ENCODE measurements at regions not wholly inside any gene's neighbourhood (a gene's known extent, or its start where the extent isn't known, plus 50 kb on each side); places are given as distances from the start of the nearest gene placed in this dataset.
A peak's percentile ranks its signal among the peaks of the same experiment; 100 is the strongest.
"Not testable (repeated sequence)": the region's sequence is repeated elsewhere in the genome, so short reads cannot be mapped to it uniquely, and the experiment has no call there.

DNA sequence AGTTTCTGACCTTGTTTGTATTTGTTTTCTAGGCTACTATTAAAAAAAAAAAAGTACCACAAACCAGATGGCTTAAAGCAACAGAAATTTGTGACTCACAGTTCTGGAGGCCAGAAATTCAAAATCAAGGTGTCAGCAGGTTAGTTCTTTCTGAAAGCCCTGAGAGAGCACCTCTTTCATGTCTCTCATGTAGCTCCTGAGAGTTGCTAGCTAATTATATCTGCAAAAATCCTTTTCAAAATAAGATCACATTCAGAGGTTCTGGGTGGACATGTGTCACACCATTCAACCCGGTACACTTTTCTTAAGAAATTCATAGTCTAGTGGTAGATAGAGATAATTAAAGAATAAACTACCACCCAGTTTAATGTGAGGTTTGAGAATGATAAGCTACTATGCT is 888.6 kb downstream of the GRID1 start:
- no peak overlapping the region for H3K27ac ChIP-seq
- TF ChIP-seq, protein P1, sequence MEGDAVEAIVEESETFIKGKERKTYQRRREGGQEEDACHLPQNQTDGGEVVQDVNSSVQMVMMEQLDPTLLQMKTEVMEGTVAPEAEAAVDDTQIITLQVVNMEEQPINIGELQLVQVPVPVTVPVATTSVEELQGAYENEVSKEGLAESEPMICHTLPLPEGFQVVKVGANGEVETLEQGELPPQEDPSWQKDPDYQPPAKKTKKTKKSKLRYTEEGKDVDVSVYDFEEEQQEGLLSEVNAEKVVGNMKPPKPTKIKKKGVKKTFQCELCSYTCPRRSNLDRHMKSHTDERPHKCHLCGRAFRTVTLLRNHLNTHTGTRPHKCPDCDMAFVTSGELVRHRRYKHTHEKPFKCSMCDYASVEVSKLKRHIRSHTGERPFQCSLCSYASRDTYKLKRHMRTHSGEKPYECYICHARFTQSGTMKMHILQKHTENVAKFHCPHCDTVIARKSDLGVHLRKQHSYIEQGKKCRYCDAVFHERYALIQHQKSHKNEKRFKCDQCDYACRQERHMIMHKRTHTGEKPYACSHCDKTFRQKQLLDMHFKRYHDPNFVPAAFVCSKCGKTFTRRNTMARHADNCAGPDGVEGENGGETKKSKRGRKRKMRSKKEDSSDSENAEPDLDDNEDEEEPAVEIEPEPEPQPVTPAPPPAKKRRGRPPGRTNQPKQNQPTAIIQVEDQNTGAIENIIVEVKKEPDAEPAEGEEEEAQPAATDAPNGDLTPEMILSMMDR (IDR thresholded peaks at IDR 0.05): no peak
- TF ChIP-seq ZFX (IDR thresholded peaks at IDR 0.05; ENCODE audit: borderline replicate concordance): no peak

DNA sequence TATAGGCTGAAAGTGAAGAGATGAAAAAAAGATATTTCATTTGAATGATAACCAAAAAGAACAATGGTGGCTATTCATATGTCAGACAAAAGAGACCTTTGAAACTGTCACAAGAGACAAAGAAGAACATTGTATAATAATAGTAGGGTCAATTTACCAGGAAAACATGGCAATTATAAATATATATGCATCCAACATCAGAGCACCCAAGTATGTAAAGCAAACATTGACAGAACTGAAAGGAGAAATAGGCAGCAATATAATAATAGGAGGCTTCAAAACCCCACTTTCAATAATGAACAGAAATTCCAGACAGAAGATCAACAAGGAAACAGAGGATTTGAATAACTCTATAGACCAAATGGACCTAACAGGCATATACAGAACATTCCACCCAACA is 876.2 kb downstream of the GRID1 start:
- TF ChIP-seq, protein P1 (IDR thresholded peaks at IDR 0.05): no peak
- TF ChIP-seq ZFX (IDR thresholded peaks at IDR 0.05; ENCODE audit: borderline replicate concordance): no peak
- H3K27ac ChIP-seq: no peak overlapping the region

DNA sequence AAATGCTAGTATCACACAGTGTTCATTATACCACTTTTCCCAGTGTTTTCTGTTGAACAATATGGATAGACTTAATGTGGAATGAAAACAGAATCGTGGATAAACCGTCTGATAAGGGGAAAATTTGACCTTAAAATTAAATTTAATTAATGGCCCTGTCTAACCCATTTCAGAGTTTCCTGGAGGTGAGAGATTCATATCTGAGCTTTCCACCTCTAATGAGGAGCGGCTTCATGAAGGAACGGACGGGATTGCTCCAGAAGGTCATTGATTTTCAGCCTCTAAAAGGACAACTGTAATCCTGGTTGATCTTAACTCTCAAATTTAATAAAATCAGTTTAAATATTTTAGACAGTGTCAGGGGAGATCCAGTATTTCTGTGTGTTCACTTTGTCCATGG is 874.9 kb downstream of the GRID1 start:
- no peak for TF ChIP-seq ZFX (IDR thresholded peaks at IDR 0.05; ENCODE audit: borderline replicate concordance)
- TF ChIP-seq, protein P1 (IDR thresholded peaks at IDR 0.05): no peak
- no peak overlapping the region for H3K27ac ChIP-seq

DNA sequence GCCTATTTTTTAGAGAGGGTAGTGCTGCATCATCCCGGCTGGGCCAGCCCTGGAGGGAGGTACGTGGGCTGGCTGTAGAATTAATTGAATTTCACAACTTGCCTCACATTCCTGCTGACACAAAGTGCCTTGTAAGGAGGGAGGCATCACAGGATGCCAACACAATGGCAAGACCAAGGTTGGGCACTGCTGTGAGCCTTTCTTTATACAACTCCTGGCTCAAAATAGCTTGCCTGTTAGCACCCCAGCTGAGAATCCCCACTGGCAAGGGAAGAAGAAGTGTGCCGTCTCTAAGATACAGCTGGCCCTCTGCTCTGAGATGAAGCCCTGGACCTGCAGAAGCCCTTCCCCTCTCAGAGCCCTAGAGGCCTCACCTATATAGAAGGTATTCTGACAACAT is 873.9 kb downstream of the GRID1 start:
- H3K27ac ChIP-seq: no peak overlapping the region
- TF ChIP-seq, protein P1 (IDR thresholded peaks at IDR 0.05): no peak
- TF ChIP-seq ZFX (IDR thresholded peaks at IDR 0.05; ENCODE audit: borderline replicate concordance): no peak

DNA sequence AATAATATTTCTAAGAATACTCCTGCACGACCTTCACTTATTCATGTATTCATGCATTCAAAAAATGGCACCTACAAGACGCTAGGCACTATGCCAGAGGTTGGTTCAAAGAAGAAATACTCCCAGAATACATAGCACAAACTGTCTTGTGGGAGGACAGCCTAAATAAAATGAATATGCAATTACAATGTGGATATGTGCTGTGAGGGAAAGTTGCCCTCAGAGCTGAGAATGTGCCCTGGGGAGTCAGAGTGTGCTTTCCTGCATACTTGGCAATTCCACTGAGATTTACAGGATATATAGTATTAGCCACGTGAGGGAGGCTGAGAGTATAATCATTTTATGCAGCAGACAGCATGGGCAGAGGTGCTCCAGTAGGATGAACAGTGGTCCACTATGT is 872.9 kb downstream of the GRID1 start:
- TF ChIP-seq, protein P1 (IDR thresholded peaks at IDR 0.05): no peak
- TF ChIP-seq ZFX (IDR thresholded peaks at IDR 0.05; ENCODE audit: borderline replicate concordance): no peak
- H3K27ac ChIP-seq: no peak overlapping the region

DNA sequence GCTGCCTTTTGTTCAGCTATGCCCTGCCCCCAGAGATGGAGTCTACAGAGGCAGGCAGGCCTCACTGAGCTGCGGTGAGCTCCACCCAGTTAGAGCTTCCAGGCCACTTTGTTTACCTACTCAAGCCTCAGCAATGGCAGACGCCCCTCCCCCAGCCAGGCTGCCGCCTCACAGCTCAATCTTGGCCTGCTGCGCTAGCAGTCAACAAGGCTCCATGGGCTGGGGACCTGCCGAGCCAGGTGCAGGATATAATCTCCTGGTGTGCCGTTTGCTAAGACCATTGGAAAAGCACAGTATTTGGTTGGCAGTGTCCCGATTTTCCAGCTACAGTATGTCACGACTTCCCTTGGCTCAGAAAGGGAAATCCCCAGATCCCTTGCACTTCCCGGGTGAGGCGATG is 862.0 kb downstream of the GRID1 start:
- H3K27ac ChIP-seq: not testable (repeated sequence)

DNA sequence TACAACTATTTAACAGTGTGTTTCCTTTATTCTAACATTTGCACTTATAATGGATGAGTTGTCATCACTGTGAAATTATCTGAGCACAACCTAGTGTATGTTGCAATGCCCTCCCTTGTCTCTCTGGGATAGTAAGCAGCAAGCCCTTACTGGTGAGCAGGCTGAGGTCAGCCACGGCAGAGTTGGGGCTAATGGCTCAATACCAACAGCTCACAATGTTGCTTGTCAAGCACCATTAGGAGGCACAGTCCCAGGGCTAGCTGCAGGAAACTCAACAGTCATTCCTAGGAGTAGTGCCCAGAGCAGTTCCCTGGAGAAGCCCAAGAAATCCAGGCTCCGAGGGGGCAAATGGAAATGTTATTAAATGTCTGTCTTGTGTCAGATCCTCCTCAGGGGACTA is 858.4 kb downstream of the GRID1 start:
- TF ChIP-seq ZFX (IDR thresholded peaks at IDR 0.05; ENCODE audit: borderline replicate concordance): no peak
- TF ChIP-seq, protein P1 (IDR thresholded peaks at IDR 0.05): no peak
- no peak overlapping the region for H3K27ac ChIP-seq

DNA sequence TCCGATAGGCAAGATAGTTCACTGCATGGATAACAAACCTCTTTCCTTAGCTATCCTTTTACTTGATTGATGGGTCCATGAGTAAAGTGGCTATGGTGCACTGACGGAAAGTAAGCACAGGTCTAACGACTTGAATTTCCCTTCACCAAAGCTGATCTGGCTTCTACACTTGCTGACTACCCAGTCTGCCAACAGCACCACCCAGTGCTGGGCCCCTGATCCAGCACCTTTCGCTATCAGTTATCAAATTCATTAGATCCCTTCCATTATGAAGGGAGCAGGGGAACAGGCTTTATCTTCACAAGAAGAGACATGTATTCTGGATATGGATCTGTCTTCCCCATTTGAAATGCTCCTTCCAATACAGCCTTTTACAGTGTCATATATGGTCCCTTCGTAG is 855.9 kb downstream of the GRID1 start:
- H3K27ac ChIP-seq: no peak overlapping the region
- TF ChIP-seq, protein P1 (IDR thresholded peaks at IDR 0.05): peak; percentile 11; the same call in 1 of the 2 replicates
- no peak for TF ChIP-seq ZFX (IDR thresholded peaks at IDR 0.05; ENCODE audit: borderline replicate concordance)

Measured in 22Rv1 (cell line).